HEK293 (cell line): ENCODE measurements at regions not wholly inside any gene's neighbourhood (a gene's known extent, or its start where the extent isn't known, plus 50 kb on each side); places are given as distances from the start of the nearest gene placed in this dataset.

Experiments used
- CTCF ChIA-PET: fragments of 350-600 bp; formaldehyde crosslinking; extraction: SDS; loops from one replicate; lab custom pipeline; 2021; ENCODE audit warnings: antibody characterized with exemption; lab: Yijun Ruan, JAX
- POLR2A ChIA-PET: fragments of 300-600 bp; formaldehyde crosslinking; extraction: SDS; loops from one replicate; lab custom pipeline; 2020; ENCODE audit warnings: antibody characterized with exemption, inconsistent platforms; lab: Yijun Ruan, JAX
- H3K27ac ChIP-seq: fragments of 200-500 bp; sonication (Bioruptor generic); 2 replicates; pipeline ENCODE4 v1.5.1; 2014; ENCODE audit warnings: low read depth, low read length, control low read depth, inconsistent platforms; ENCODE audit errors: extremely low read depth
- H3K36me3 ChIP-seq, 2 experiments: fragments of 200-500 bp in 1 of 2; sonication (Bioruptor generic) in 1 of 2; 1 replicate in 1 of 2; 2 replicates in 1 of 2; pipeline ENCODE4 v1.5.1; 2014 to 2017; ENCODE audit warnings: inconsistent platforms in 2 of 2, low read length in 2 of 2; ENCODE audit not compliant: control insufficient read depth in 2 of 2, insufficient read depth in 1 of 2
- H3K4me1 ChIP-seq: fragments of 200-500 bp; sonication (Bioruptor generic); 2 replicates; pipeline ENCODE4 v1.5.1; 2014; ENCODE audit warnings: mild to moderate bottlenecking, low read length, inconsistent platforms; ENCODE audit not compliant: control insufficient read depth, insufficient read depth
- H3K4me3 ChIP-seq: 2 replicates; pipeline ENCODE4 v1.5.1; 2011; ENCODE audit warnings: low read depth, mild to moderate bottlenecking, control low read depth, low read length, moderate library complexity
- H3K9me3 ChIP-seq: fragments of 200-500 bp; sonication (Bioruptor generic); 2 replicates; pipeline ENCODE4 v1.5.1; 2014; ENCODE audit warnings: low read depth, low read length, inconsistent platforms; ENCODE audit not compliant: control insufficient read depth, insufficient read depth
- EGR2 ChIP-seq: fragments of 450-650 bp; formaldehyde crosslinking; IDR thresholded peaks from 2 replicates; pipeline ENCODE4 v1.5.1; 2016; ENCODE audit warnings: low read depth, missing biosample characterization, missing genetic modification characterization
- FEZF1 ChIP-seq: fragments of 450-650 bp; formaldehyde crosslinking; IDR thresholded peaks from 2 replicates; pipeline ENCODE4 v1.5.1; 2016; ENCODE audit warnings: missing biosample characterization, missing genetic modification characterization
- HOXC10 ChIP-seq: sonication (generic); formaldehyde crosslinking; IDR thresholded peaks from 2 replicates; pipeline ENCODE4 v1.8.1; 2023; ENCODE audit warnings: mild to moderate bottlenecking, missing genetic modification reagents
- MEIS1 ChIP-seq: sonication (generic); formaldehyde crosslinking; IDR thresholded peaks from 2 replicates; pipeline ENCODE4 v1.8.1; 2022; ENCODE audit warnings: missing genetic modification reagents, mild to moderate bottlenecking, borderline replicate concordance
- MZF1 ChIP-seq: fragments of 450-650 bp; formaldehyde crosslinking; IDR thresholded peaks from 2 replicates; pipeline ENCODE4 v1.5.1; 2017; ENCODE audit warnings: missing biosample characterization, missing genetic modification characterization, borderline replicate concordance
- SP2 ChIP-seq: fragments of 450-650 bp; formaldehyde crosslinking; IDR thresholded peaks from 2 replicates; pipeline ENCODE4 v1.5.1; 2016; ENCODE audit warnings: missing biosample characterization, missing genetic modification characterization
- ZBTB49 ChIP-seq: fragments of 450-650 bp; formaldehyde crosslinking; IDR thresholded peaks from 2 replicates; pipeline ENCODE4 v1.5.1; 2016; ENCODE audit warnings: missing biosample characterization, missing genetic modification characterization, low read depth
- ZBTB6 ChIP-seq: fragments of 450-650 bp; formaldehyde crosslinking; IDR thresholded peaks from 2 replicates; pipeline ENCODE4 v1.5.1; 2017; ENCODE audit warnings: missing biosample characterization, missing genetic modification characterization
- ZFP3 ChIP-seq: fragments of 450-650 bp; formaldehyde crosslinking; IDR thresholded peaks from 2 replicates; pipeline ENCODE4 v1.5.1; 2016; ENCODE audit warnings: low read depth, missing biosample characterization, missing genetic modification characterization
- ZFP37 ChIP-seq: fragments of 450-650 bp; formaldehyde crosslinking; IDR thresholded peaks from 2 replicates; pipeline ENCODE4 v1.5.1; 2016; ENCODE audit warnings: missing biosample characterization, missing genetic modification characterization
- ZNF114 ChIP-seq: fragments of 450-650 bp; formaldehyde crosslinking; IDR thresholded peaks from 2 replicates; pipeline ENCODE4 v1.5.0; 2017; ENCODE audit warnings: missing biosample characterization, missing genetic modification characterization
- ZNF121 ChIP-seq: fragments of 450-650 bp; formaldehyde crosslinking; IDR thresholded peaks from 2 replicates; pipeline ENCODE4 v1.5.1; 2016; ENCODE audit warnings: missing biosample characterization, missing genetic modification characterization
- ZNF211 ChIP-seq: fragments of 450-650 bp; formaldehyde crosslinking; IDR thresholded peaks from 2 replicates; pipeline ENCODE4 v1.5.1; 2016; ENCODE audit warnings: low read depth, missing biosample characterization, missing genetic modification characterization
- ZNF292 ChIP-seq: fragments of 450-650 bp; formaldehyde crosslinking; IDR thresholded peaks from 2 replicates; pipeline ENCODE4 v1.5.1; 2016; ENCODE audit warnings: low read depth, missing biosample characterization, missing genetic modification characterization, borderline replicate concordance
- ZNF311 ChIP-seq: fragments of 450-650 bp; formaldehyde crosslinking; IDR thresholded peaks from 2 replicates; pipeline ENCODE4 v1.5.1; 2017; ENCODE audit warnings: missing biosample characterization, missing genetic modification characterization, borderline replicate concordance
- ZNF324 ChIP-seq: fragments of 450-650 bp; formaldehyde crosslinking; IDR thresholded peaks from 2 replicates; pipeline ENCODE4 v1.5.1; 2016; ENCODE audit warnings: missing biosample characterization, missing genetic modification characterization
- ZNF558 ChIP-seq: fragments of 450-650 bp; formaldehyde crosslinking; IDR thresholded peaks from 2 replicates; pipeline ENCODE4 v1.5.1; 2016; ENCODE audit warnings: missing biosample characterization, missing genetic modification characterization
- ZNF561 ChIP-seq: fragments of 450-650 bp; IDR thresholded peaks from 2 replicates; pipeline ENCODE4 v1.5.1; 2018; ENCODE audit warnings: missing biosample characterization, missing genetic modification characterization, borderline replicate concordance
- ZNF670 ChIP-seq: fragments of 450-650 bp; formaldehyde crosslinking; IDR thresholded peaks from 2 replicates; pipeline ENCODE4 v1.5.1; 2016; ENCODE audit warnings: missing biosample characterization, missing genetic modification characterization, low read depth
- ZNF843 ChIP-seq: fragments of 450-650 bp; formaldehyde crosslinking; IDR thresholded peaks from 2 replicates; pipeline ENCODE4 v1.5.1; 2016; ENCODE audit warnings: missing biosample characterization, missing genetic modification characterization
- TF ChIP-seq, protein P1 (sequence below): fragments of 450-650 bp; formaldehyde crosslinking; IDR thresholded peaks from 2 replicates; pipeline ENCODE4 v1.5.1; 2016; ENCODE audit warnings: missing biosample characterization, missing genetic modification characterization
- TF ChIP-seq, protein P2 (sequence below): fragments of 450-650 bp; formaldehyde crosslinking; IDR thresholded peaks from 2 replicates; pipeline ENCODE4 v1.5.1; 2016; ENCODE audit warnings: missing biosample characterization, missing genetic modification characterization
- TF ChIP-seq, protein P3 (sequence below): fragments of 450-650 bp; formaldehyde crosslinking; IDR thresholded peaks from 2 replicates; pipeline ENCODE4 v1.5.1; 2016; ENCODE audit warnings: missing biosample characterization, missing genetic modification characterization

DNA sequence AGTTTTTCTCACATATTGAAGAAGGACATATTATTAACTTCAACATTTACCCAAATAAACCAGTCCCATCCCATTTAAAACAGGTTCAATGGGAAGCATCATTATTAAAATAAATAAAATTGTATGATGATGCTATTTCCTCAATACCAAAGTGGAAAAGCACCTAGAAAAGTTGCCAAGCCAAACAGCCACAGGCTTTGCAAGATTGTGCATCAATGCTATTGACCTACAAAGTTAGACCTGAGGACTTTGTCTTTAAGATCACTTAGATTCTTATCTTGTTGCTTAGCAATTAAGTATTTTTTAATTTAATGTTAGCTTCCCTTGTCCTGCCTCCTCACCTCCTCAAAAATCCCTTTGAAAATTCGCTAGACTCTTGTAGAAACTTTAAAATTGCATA, 132.1 kb downstream of the SAMD5 start (continued):
- TF ChIP-seq, protein P1, sequence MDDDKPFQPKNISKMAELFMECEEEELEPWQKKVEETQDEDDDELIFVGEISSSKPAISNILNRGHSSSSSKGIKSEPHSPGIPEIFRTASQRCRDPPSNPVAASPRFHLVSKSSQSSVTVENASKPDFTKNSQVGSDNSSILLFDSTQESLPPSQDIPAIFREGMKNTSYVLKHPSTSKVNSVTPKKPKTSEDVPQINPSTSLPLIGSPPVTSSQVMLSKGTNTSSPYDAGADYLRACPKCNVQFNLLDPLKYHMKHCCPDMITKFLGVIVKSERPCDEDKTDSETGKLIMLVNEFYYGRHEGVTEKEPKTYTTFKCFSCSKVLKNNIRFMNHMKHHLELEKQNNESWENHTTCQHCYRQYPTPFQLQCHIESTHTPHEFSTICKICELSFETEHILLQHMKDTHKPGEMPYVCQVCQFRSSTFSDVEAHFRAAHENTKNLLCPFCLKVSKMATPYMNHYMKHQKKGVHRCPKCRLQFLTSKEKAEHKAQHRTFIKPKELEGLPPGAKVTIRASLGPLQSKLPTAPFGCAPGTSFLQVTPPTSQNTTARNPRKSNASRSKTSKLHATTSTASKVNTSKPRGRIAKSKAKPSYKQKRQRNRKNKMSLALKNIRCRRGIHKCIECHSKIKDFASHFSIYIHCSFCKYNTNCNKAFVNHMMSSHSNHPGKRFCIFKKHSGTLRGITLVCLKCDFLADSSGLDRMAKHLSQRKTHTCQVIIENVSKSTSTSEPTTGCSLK, result no peak
- TF ChIP-seq ZNF670 (tag by site-specific recombination), result no peak
- no peak for TF ChIP-seq ZBTB49 (tag by site-specific recombination)
- no peak for TF ChIP-seq ZFP37 (tag by site-specific recombination)
- no peak for TF ChIP-seq ZNF561 (tag by site-specific recombination)

DNA sequence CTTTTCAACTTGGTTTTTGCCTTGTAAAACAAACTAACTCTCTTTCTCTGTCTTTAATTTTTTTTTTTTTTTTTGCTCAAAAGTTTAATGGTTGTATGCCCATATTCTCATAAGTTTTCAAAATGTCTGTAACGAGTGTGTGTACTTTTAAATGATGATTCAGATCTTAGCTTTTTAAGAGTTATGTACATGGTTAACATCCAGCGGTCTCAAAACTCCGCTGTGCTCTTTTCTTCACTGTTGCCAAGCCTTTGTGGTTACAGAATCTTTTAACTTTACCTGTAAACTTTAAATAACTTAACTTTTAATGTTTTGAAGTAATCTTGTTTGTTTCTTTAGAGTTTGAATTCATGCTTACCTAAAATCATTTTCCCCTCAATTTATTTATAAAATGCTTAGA, 133.0 kb downstream of the SAMD5 start:
- CTCF ChIA-PET, result interaction anchor here (0.6 to 1.0 kb wide), 3 partner anchors 127 to 553 kb away, joined by 3 to 4 read pairs (median 3); no protein-coding TSS in a partner anchor
- Histone ChIP-seq H3K4me3 (no peak overlapping the region), H3K4me1 (0 out of 2 replicates have a peak, but pooled peaks cover 2% of the 10 kb centered on the region), H3K36me3 (no peaks in the 10 kb centered on the region), H3K9me3 (no peaks in the 10 kb centered on the region), H3K27ac (no peak overlapping the region)
- POLR2A ChIA-PET, result interaction anchor here (0.7 kb wide), 1 partner anchor 76 kb away, joined by 7 read pairs; no protein-coding TSS in a partner anchor
- no peak for TF ChIP-seq ZFP3
- no peak for TF ChIP-seq ZNF324 (tag by site-specific recombination)
- no peak for TF ChIP-seq ZBTB6 (tag by site-specific recombination)
- TF ChIP-seq, protein P2, sequence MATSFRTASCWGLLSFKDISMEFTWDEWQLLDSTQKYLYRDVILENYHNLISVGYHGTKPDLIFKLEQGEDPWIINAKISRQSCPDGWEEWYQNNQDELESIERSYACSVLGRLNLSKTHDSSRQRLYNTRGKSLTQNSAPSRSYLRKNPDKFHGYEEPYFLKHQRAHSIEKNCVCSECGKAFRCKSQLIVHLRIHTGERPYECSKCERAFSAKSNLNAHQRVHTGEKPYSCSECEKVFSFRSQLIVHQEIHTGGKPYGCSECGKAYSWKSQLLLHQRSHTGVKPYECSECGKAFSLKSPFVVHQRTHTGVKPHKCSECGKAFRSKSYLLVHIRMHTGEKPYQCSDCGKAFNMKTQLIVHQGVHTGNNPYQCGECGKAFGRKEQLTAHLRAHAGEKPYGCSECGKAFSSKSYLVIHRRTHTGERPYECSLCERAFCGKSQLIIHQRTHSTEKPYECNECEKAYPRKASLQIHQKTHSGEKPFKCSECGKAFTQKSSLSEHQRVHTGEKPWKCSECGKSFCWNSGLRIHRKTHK (tag by site-specific recombination), result no peak
- TF ChIP-seq ZNF292 (tag by site-specific recombination), result no peak
- no peak for TF ChIP-seq ZNF843 (tag by site-specific recombination)
- no peak for TF ChIP-seq MZF1
- TF ChIP-seq HOXC10 (CRISPR knock-in tag), result no peak
- TF ChIP-seq MEIS1 (CRISPR knock-in tag), result no peak
- no peak for TF ChIP-seq ZNF211
- no peak for TF ChIP-seq FEZF1 (tag by site-specific recombination)
- no peak for TF ChIP-seq ZNF311 (tag by site-specific recombination)
- TF ChIP-seq ZNF558, result no peak
- no peak for TF ChIP-seq SP2 (tag by site-specific recombination)
- no peak for TF ChIP-seq EGR2 (tag by site-specific recombination)
- TF ChIP-seq, protein P3, sequence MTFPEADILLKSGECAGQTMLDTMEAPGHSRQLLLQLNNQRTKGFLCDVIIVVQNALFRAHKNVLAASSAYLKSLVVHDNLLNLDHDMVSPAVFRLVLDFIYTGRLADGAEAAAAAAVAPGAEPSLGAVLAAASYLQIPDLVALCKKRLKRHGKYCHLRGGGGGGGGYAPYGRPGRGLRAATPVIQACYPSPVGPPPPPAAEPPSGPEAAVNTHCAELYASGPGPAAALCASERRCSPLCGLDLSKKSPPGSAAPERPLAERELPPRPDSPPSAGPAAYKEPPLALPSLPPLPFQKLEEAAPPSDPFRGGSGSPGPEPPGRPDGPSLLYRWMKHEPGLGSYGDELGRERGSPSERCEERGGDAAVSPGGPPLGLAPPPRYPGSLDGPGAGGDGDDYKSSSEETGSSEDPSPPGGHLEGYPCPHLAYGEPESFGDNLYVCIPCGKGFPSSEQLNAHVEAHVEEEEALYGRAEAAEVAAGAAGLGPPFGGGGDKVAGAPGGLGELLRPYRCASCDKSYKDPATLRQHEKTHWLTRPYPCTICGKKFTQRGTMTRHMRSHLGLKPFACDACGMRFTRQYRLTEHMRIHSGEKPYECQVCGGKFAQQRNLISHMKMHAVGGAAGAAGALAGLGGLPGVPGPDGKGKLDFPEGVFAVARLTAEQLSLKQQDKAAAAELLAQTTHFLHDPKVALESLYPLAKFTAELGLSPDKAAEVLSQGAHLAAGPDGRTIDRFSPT (tag by site-specific recombination), result no peak
- no peak for TF ChIP-seq ZNF121 (tag by site-specific recombination)
- TF ChIP-seq ZNF114 (tag by site-specific recombination), result no peak
